ENCODE measurements at regions not wholly inside any gene's neighbourhood (a gene's known extent, or its start where the extent isn't known, plus 50 kb on each side); places are given as distances from the start of the nearest gene placed in this dataset.

DNA sequence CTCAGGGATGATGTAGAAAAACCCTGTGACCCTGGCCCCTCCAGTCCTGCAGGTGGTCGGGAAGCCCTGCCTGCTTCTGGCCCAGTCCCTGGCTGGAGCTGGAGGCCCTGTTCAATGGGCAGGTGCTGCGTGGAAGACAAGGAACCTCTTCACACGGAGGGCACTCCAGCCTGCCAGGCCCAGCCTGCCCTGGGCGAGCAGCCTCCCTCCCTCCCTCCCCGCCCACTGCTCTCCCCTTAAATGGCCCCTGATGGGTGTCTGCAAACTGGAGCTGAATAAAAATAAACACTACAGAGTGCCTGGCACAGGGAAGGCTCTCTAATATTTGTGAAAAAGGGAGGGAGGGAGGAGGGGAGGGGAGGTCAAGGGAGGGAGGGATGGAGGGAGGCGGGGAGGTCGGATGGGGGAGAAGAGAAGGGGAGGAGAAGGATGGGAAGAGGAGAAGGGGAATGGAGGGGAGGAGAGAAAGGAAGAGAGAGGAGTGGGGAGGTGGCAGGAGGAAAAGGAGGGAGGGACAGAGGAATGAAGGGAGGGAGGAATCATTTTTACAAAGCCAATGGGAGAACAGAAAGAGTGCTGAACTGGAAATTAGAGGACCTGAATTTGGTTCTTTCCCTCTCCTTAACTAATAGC, 222.8 kb upstream of the TNRC6C start:
- no peaks in the 10 kb centered on the region for H3K9me3 Mint-ChIP-seq (ENCODE audit: unreplicated experiment)
- H3K4me3 Mint-ChIP-seq (ENCODE audit: unreplicated experiment), result no peak overlapping the region
- DNase-seq (ENCODE audit: low spot score), result no peak
- H3K36me3 Mint-ChIP-seq (ENCODE audit: low read depth, unreplicated experiment), result no peaks in the 10 kb centered on the region
- no peaks in the 10 kb centered on the region for H3K4me1 Mint-ChIP-seq (ENCODE audit: unreplicated experiment)
- TF ChIP-seq, protein P1, sequence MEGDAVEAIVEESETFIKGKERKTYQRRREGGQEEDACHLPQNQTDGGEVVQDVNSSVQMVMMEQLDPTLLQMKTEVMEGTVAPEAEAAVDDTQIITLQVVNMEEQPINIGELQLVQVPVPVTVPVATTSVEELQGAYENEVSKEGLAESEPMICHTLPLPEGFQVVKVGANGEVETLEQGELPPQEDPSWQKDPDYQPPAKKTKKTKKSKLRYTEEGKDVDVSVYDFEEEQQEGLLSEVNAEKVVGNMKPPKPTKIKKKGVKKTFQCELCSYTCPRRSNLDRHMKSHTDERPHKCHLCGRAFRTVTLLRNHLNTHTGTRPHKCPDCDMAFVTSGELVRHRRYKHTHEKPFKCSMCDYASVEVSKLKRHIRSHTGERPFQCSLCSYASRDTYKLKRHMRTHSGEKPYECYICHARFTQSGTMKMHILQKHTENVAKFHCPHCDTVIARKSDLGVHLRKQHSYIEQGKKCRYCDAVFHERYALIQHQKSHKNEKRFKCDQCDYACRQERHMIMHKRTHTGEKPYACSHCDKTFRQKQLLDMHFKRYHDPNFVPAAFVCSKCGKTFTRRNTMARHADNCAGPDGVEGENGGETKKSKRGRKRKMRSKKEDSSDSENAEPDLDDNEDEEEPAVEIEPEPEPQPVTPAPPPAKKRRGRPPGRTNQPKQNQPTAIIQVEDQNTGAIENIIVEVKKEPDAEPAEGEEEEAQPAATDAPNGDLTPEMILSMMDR (IDR thresholded peaks at IDR 0.05; ENCODE audit: unreplicated experiment), result no peak
- no peaks in the 10 kb centered on the region for H3K27me3 Mint-ChIP-seq (ENCODE audit: unreplicated experiment)
- H3K27ac Mint-ChIP-seq (ENCODE audit: unreplicated experiment), result no peak overlapping the region

DNA sequence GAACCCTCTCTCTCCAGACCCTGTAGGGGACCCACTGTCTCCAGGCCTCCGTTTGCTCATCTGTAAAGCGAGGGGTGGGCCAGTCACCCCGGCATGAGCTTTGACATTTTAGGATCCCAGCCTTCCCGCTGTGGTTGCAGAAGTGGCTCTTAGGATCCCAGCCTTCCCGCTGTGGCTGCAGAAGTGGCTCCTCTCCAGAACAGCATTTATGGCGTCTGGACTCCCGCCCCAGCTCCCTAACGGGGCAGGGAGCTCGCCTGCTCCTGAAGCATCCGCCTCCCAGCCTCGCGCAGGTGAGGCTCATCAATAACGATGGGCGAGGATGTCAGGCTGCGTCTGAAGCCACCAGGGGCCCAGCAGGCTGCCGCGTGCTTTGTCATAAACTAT, 222.3 kb upstream of the TNRC6C start:
- Mint-ChIP-seq H3K9me3 (ENCODE audit: unreplicated experiment) (no peaks in the 10 kb centered on the region), H3K27me3 (ENCODE audit: unreplicated experiment) (no peaks in the 10 kb centered on the region), H3K4me3 (ENCODE audit: unreplicated experiment) (no peak overlapping the region), H3K27ac (ENCODE audit: unreplicated experiment) (no peak overlapping the region), H3K4me1 (ENCODE audit: unreplicated experiment) (no peaks in the 10 kb centered on the region), H3K36me3 (ENCODE audit: low read depth, unreplicated experiment) (no peaks in the 10 kb centered on the region)
- TF ChIP-seq, protein P1 (IDR thresholded peaks at IDR 0.05; ENCODE audit: unreplicated experiment), result no peak
- no peak for DNase-seq (ENCODE audit: low spot score)

DNA sequence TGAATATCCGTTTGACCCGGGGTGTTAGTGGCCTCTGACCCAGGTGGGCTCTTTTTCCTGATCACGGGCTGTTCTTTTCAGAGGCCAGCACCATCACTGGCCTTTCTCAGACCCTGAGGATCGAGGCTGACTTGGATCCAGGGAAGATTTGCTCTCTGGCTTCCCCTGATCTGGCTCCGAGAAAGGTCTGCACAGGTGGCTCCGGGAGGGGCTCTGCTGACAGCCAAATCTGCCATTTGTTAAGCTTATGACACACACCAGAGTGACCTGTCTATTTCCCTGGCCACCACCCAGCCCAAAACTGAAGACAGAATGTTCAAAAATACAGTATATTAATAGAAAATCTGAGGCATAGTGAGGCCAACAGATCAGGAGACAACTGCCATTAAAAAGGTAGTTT, 221.8 kb upstream of the TNRC6C start:
- TF ChIP-seq, protein P1 (IDR thresholded peaks at IDR 0.05; ENCODE audit: unreplicated experiment), result no peak
- H3K36me3 Mint-ChIP-seq (ENCODE audit: low read depth, unreplicated experiment), result no peaks in the 10 kb centered on the region
- H3K4me3 Mint-ChIP-seq (ENCODE audit: unreplicated experiment), result no peak overlapping the region
- no peaks in the 10 kb centered on the region for H3K4me1 Mint-ChIP-seq (ENCODE audit: unreplicated experiment)
- DNase-seq (ENCODE audit: low spot score), result no peak
- H3K9me3 Mint-ChIP-seq (ENCODE audit: unreplicated experiment), result no peaks in the 10 kb centered on the region
- no peak overlapping the region for H3K27ac Mint-ChIP-seq (ENCODE audit: unreplicated experiment)
- H3K27me3 Mint-ChIP-seq (ENCODE audit: unreplicated experiment), result no peaks in the 10 kb centered on the region

DNA sequence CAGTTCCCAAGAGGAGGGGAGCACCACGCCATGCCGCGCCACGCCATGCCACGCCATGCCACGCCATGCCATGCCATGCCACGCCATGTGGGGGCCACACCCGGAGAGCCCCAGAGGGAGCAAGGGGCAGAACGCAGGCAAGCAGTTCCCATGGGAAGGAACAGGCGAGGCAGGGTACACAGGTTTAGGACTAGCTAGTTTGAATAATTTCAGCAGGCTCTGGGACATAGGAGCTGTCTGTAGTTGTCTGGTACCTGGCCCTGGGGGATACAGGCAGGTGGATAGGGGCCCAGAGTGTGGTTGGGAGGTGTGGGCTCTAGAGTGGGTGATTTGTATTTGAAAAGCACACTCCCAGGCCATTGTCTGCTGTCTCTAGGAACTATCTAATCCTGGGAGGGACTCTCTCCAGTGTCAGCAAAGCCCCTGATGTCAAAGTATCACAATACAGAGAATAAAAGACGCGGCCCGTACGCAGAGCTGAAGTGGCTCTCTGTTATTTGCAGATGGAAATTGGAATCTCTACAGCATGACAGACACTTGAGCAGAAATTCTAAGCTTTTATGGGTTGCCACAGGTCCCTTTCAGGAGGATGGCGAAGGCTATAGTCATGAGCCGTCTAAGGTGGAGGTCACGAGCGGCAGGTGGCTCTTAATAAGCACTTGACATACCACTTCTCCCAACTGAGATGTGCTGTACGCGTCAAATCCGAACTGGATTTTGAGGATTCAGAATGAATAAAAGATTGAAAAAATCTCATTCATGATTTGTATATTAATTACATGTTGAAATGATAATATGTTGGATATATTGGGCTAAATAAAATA, 220.8 kb upstream of the TNRC6C start:
- no peaks in the 10 kb centered on the region for H3K36me3 Mint-ChIP-seq (ENCODE audit: low read depth, unreplicated experiment)
- H3K27ac Mint-ChIP-seq (ENCODE audit: unreplicated experiment), result no peak overlapping the region
- H3K9me3 Mint-ChIP-seq (ENCODE audit: unreplicated experiment), result no peaks in the 10 kb centered on the region
- DNase-seq (ENCODE audit: low spot score), result no peak
- H3K4me1 Mint-ChIP-seq (ENCODE audit: unreplicated experiment), result no peaks in the 10 kb centered on the region
- H3K27me3 Mint-ChIP-seq (ENCODE audit: unreplicated experiment), result no peaks in the 10 kb centered on the region
- H3K4me3 Mint-ChIP-seq (ENCODE audit: unreplicated experiment), result no peak overlapping the region
- TF ChIP-seq, protein P1 (IDR thresholded peaks at IDR 0.05; ENCODE audit: unreplicated experiment), result no peak
